ENCODE measurements at regions not wholly inside any gene's neighbourhood (a gene's known extent, or its start where the extent isn't known, plus 50 kb on each side); places are given as distances from the start of the nearest gene placed in this dataset.
"Not testable (repeated sequence)": the region's sequence is repeated elsewhere in the genome, so short reads cannot be mapped to it uniquely, and the experiment has no call there.

DNA sequence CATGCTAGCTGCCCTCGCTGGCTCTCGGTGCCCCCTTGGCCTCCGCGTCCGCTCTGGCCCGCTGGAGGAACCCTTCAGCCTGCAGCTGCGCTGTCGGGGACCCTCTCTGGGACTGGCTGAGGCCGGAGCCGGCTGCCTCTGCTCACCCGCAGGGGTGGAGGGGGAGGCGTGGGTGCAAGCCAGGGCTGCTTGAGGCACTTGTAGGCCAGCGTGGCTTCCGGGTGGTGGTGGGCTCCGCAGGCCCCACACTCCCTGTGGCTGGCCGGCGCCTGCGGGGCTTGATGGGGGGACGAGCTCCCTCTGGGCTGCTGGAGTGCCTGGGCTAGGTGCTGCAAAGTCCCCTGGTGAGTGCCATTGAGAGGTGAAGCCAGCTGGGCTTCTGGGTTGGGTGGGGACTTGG, 429.6 kb downstream of the LRRC70 start:
- no peaks in the 10 kb centered on the region for H3K79me1 ChIP-seq (ENCODE audit: low read depth in 1 of 2, low read length in 2 of 2)
- no peak overlapping the region for H4K5ac ChIP-seq (ENCODE audit: low read depth, low read length)
- H2BK120ac ChIP-seq (ENCODE audit: low read depth, low read length): no peak overlapping the region
- H2BK5ac ChIP-seq (ENCODE audit: low read depth, low read length, poor library complexity, severe bottlenecking): no peak overlapping the region
- H3K4me3 ChIP-seq (ENCODE audit: insufficient read depth, low read depth, low read length): no peak overlapping the region
- H3K4me2 ChIP-seq (ENCODE audit: low read depth, low read length): no peak overlapping the region
- intact Hi-C loops (cut with micrococcal nuclease): no loop called here
- no peak overlapping the region for H3K27ac ChIP-seq (ENCODE audit: insufficient read depth, low read length)
- no peak overlapping the region for H3K14ac ChIP-seq (replicated peaks; ENCODE audit: low read depth, low read length)
- no peak overlapping the region for H3K23ac ChIP-seq (ENCODE audit: low read depth, low read length)
- TF ChIP-seq RFX5 (IDR thresholded peaks at IDR 0.05; ENCODE audit: low read depth, low read length) (no peak), USF2 (IDR thresholded peaks at IDR 0.05; ENCODE audit: low read depth, low read length) (no peak)
- H2AK5ac ChIP-seq (ENCODE audit: low read depth, low read length): no peak overlapping the region
- H2AFZ ChIP-seq (replicated peaks; ENCODE audit: low read length, poor library complexity): no peak overlapping the region
- H3K27me3 ChIP-seq (ENCODE audit: control insufficient read depth, insufficient read depth, low read length): no peaks in the 10 kb centered on the region
- no peaks in the 10 kb centered on the region for H3K4me1 ChIP-seq (ENCODE audit: control insufficient read depth, insufficient read depth, low read length)
- no peak overlapping the region for H2BK20ac ChIP-seq (ENCODE audit: low read depth, low read length)
- no peak overlapping the region for H4K91ac ChIP-seq (ENCODE audit: insufficient read depth, low read depth, low read length)
- H3K9me3 ChIP-seq (ENCODE audit: control insufficient read depth, insufficient read depth, low read length): peaks cover 10% of the 10 kb centered on the region
- no peak overlapping the region for H3K56ac ChIP-seq (ENCODE audit: extremely low read depth, insufficient read depth, low read length)
- no peak overlapping the region for H2BK15ac ChIP-seq (ENCODE audit: low read depth, low read length)
- H3K36me3 ChIP-seq (ENCODE audit: control insufficient read depth, insufficient read depth, low read length): no peaks in the 10 kb centered on the region
- in situ Hi-C loops (cut with MboI; ENCODE audit: low sequenced_read_pairs): no loop called here
- CTCF ChIA-PET: no interaction called here
- H3K9ac ChIP-seq (ENCODE audit: low read depth, low read length): no peak overlapping the region
- POLR2A ChIA-PET (ENCODE audit: unreplicated experiment): no interaction called here
- H4K20me1 ChIP-seq (ENCODE audit: insufficient read depth, low read length): no peaks in the 10 kb centered on the region
- no peak for DNase-seq
- no peak overlapping the region for H3K4ac ChIP-seq (ENCODE audit: low read depth, low read length)
- no peaks in the 10 kb centered on the region for H3K9me1 ChIP-seq (ENCODE audit: insufficient read depth, low read length)
- no peak overlapping the region for H2AK9ac ChIP-seq (replicated peaks; ENCODE audit: low read depth, low read length, poor library complexity)
- dilution Hi-C loops (cut with HindIII; ENCODE audit: low sequenced_read_pairs, unreplicated experiment): no loop called here
- ATAC-seq (ENCODE audit: low read depth): no peak
- BruUV-seq (replicated peaks): no TSS peak
- no CpG with 5 or more reads among the region's 19 CpGs for WGBS, 2 experiments (ENCODE audit: extremely low coverage in 2 of 2, insufficient read length in 1 of 2)
- H4K8ac ChIP-seq (ENCODE audit: low read depth in 2 of 2, low read length in 2 of 2): no peak overlapping the region
- H3K18ac ChIP-seq (ENCODE audit: low read depth, low read length): no peak overlapping the region

DNA sequence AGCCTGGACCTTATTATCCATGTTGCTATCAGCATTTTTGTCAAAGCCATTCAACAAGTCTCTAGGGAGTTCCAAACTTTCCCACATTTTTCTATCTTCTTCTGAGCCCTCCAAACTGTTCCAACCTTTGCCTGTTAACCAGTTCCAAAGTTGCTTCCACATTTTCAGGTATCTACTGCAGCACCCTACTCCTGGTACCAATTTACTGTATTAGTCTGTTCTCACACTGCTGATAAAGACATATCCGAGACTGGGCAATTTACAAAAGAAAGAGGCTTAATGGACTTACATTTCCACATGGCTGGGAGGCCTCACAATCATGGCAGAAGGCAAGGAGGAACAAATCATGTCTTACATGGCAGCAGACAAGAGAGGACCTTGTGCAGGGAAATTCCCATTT, 416.2 kb downstream of the LRRC70 start:
- POLR2A ChIA-PET (ENCODE audit: unreplicated experiment); H3K4me1 ChIP-seq (ENCODE audit: control insufficient read depth, insufficient read depth, low read length); H3K9ac ChIP-seq (ENCODE audit: low read depth, low read length); H2AK5ac ChIP-seq (ENCODE audit: low read depth, low read length); H4K20me1 ChIP-seq (ENCODE audit: insufficient read depth, low read length); H3K4me3 ChIP-seq (ENCODE audit: insufficient read depth, low read depth, low read length); DNase-seq; H4K91ac ChIP-seq (ENCODE audit: insufficient read depth, low read depth, low read length); H2BK120ac ChIP-seq (ENCODE audit: low read depth, low read length); H3K27me3 ChIP-seq (ENCODE audit: control insufficient read depth, insufficient read depth, low read length); H3K79me1 ChIP-seq (ENCODE audit: low read depth in 1 of 2, low read length in 2 of 2); H4K5ac ChIP-seq (ENCODE audit: low read depth, low read length); H2BK15ac ChIP-seq (ENCODE audit: low read depth, low read length); H3K4me2 ChIP-seq (ENCODE audit: low read depth, low read length); H2AFZ ChIP-seq (replicated peaks; ENCODE audit: low read length, poor library complexity); H2BK5ac ChIP-seq (ENCODE audit: low read depth, low read length, poor library complexity, severe bottlenecking); H3K56ac ChIP-seq (ENCODE audit: extremely low read depth, insufficient read depth, low read length); intact Hi-C loops (cut with micrococcal nuclease); dilution Hi-C loops (cut with HindIII; ENCODE audit: low sequenced_read_pairs, unreplicated experiment); BruUV-seq (replicated peaks); H3K27ac ChIP-seq (ENCODE audit: insufficient read depth, low read length); in situ Hi-C loops (cut with MboI; ENCODE audit: low sequenced_read_pairs); H3K36me3 ChIP-seq (ENCODE audit: control insufficient read depth, insufficient read depth, low read length); H3K18ac ChIP-seq (ENCODE audit: low read depth, low read length); H3K4ac ChIP-seq (ENCODE audit: low read depth, low read length); H3K9me1 ChIP-seq (ENCODE audit: insufficient read depth, low read length); CTCF ChIA-PET; H3K14ac ChIP-seq (replicated peaks; ENCODE audit: low read depth, low read length); ATAC-seq (ENCODE audit: low read depth); H4K8ac ChIP-seq (ENCODE audit: low read depth in 2 of 2, low read length in 2 of 2); H2AK9ac ChIP-seq (replicated peaks; ENCODE audit: low read depth, low read length, poor library complexity); H2BK20ac ChIP-seq (ENCODE audit: low read depth, low read length); H3K9me3 ChIP-seq (ENCODE audit: control insufficient read depth, insufficient read depth, low read length); H3K23ac ChIP-seq (ENCODE audit: low read depth, low read length): not testable (repeated sequence)
- WGBS, 2 experiments (ENCODE audit: extremely low coverage in 2 of 2, insufficient read length in 1 of 2): no CpG with 5 or more reads among the region's 1 CpG

Data from IMR-90 (cell line).